ENCODE measurements at regions not wholly inside any gene's neighbourhood (a gene's known extent, or its start where the extent isn't known, plus 50 kb on each side); places are given as distances from the start of the nearest gene placed in this dataset.

DNA sequence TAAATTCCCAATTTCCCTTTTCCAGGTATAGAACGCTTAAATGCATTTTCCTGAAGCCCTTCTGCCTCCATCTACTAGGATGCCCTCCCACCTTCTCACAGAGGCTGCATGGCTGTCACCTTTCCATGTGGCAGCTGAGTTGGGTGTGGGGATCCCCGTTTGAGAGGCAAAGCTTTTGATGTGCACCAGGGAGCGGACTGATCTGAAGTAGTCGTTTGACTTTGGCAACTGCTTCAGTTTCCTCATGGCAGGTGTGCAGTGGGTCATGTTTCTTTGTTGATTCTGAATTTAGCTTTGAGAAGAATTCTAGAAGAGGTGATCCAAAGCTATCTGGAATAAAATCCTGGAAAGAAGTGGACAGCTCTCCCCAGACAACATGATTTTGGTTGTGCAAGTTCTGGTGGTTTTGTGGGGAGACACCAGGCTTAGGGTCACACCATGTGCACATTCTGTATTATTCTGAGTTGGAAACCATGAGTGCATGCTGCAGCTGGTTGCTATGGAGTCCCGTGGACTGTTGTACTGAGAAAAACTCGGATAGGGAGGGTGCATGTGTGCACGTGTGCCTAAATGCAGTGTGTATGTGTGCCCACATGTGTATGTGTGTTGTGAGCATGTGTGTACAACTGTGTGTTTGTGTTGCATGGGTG is 63.5 kb downstream of the GADD45G start:
- CTCF ChIA-PET = no interaction called here
- ATAC-seq = no peak
- 2% methylated on average over 7 of the region's 7 CpGs for WGBS (ENCODE audit: insufficient coverage, insufficient replicate concordance, low lambda C conversion rate, missing lambda C conversion rate)

DNA sequence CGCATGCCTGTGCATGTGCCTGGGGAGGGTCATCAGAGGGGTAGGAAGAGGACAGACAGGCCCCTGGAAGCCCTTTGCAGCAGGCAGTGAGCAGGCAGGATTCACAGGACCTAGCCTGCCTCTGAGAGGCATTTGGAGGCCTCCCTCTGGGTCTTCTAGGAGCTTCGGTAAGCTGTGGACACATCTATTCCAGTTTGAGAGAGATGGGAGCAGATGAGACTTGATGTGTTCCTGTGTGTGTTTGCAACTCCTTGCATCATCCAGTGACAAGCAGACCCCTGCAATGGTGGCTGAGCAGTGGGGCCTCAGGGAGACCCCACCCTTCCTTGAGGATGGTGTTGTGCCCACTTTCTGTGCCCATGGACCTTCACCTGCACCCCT is 64.0 kb downstream of the GADD45G start:
- no TSS peak for BruUV-seq (replicated peaks)
- CTCF ChIA-PET = no interaction called here
- RAD21 ChIA-PET (ENCODE audit: unreplicated experiment) = no interaction called here

More for the DNA sequence above, 63.5 kb downstream of the GADD45G start:
- in situ Hi-C loops (cut with MboI) = no loop called here
- DNase-seq (ENCODE audit: low read depth, low spot score) (no peak), FAIRE-seq (no peak)
- Histone ChIP-seq H3K27ac (ENCODE audit: control insufficient read depth, insufficient read depth) (no peak overlapping the region), H3K4me1 (ENCODE audit: control insufficient read depth, insufficient read depth, low read length) (no peaks in the 10 kb centered on the region), H3K4me2 (ENCODE audit: control insufficient read depth, insufficient read depth) (no peak overlapping the region), H4K20me1 (ENCODE audit: control insufficient read depth, insufficient read depth) (no peaks in the 10 kb centered on the region), H3K36me3 (ENCODE audit: control insufficient read depth in 2 of 2, insufficient read depth in 2 of 2, low read length in 1 of 2) (no peaks in the 10 kb centered on the region), H3K9me3 (replicated peaks; ENCODE audit: control insufficient read depth, insufficient read depth, low read length) (no peaks in the 10 kb centered on the region), H2AFZ (ENCODE audit: control insufficient read depth, low read depth, low read length) (no peak overlapping the region), H3K27me3 (replicated peaks in 1 of 2; ENCODE audit: control insufficient read depth in 2 of 2, insufficient read depth in 2 of 2, low read length in 1 of 2) (no peaks in the 10 kb centered on the region; a peak in 2 of 4 replicates), H3K79me2 (ENCODE audit: control insufficient read depth, insufficient read depth, low read length) (no peaks in the 10 kb centered on the region), H3K4me3 (no peak overlapping the region), H3K9ac (ENCODE audit: control insufficient read depth, insufficient read depth, low read length) (no peak overlapping the region)
- no TSS peak for BruUV-seq (replicated peaks)
- ChIA-PET RAD21 (ENCODE audit: unreplicated experiment) (no interaction called here), POLR2A (interaction anchor here (0.5 kb wide), 1 partner anchor 1178 kb away, joined by 7 read pairs; no protein-coding TSS in a partner anchor), SMC1A (ENCODE audit: uncharacterized antibody, unreplicated experiment) (no interaction called here)
- TF ChIP-seq BHLHE40 (IDR thresholded peaks at IDR 0.05; ENCODE audit: borderline replicate concordance in 1 of 2, low read depth in 2 of 2, low read length in 1 of 2) = peak in 1 of 2 experiments; percentile 18; a peak in 1 of 4 replicates
- no peak for TF ChIP-seq STAT1 (conservative IDR thresholded peaks at IDR 0.05)
- TF ChIP-seq POLR2AphosphoS5 (IDR thresholded peaks at IDR 0.05; ENCODE audit: low read length) = no peak
- no peak for TF ChIP-seq BRCA1 (IDR thresholded peaks at IDR 0.05; ENCODE audit: low read depth, low read length)
- intact Hi-C loops (cut with micrococcal nuclease; ENCODE audit: unreplicated experiment) = no loop called here

More for the DNA sequence above, 64.0 kb downstream of the GADD45G start:
- FAIRE-seq (no peak), ATAC-seq (no peak), DNase-seq (ENCODE audit: low read depth, low spot score) (no peak)
- Histone ChIP-seq H3K79me2 (ENCODE audit: control insufficient read depth, insufficient read depth, low read length) (no peaks in the 10 kb centered on the region), H4K20me1 (ENCODE audit: control insufficient read depth, insufficient read depth) (no peaks in the 10 kb centered on the region), H2AFZ (ENCODE audit: control insufficient read depth, low read depth, low read length) (no peak overlapping the region), H3K36me3 (ENCODE audit: control insufficient read depth in 2 of 2, insufficient read depth in 2 of 2, low read length in 1 of 2) (no peaks in the 10 kb centered on the region), H3K9me3 (replicated peaks; ENCODE audit: control insufficient read depth, insufficient read depth, low read length) (no peaks in the 10 kb centered on the region), H3K27me3 (replicated peaks in 1 of 2; ENCODE audit: control insufficient read depth in 2 of 2, insufficient read depth in 2 of 2, low read length in 1 of 2) (no peaks in the 10 kb centered on the region; a peak in 1 of 4 replicates), H3K27ac (ENCODE audit: control insufficient read depth, insufficient read depth) (no peak overlapping the region), H3K4me2 (ENCODE audit: control insufficient read depth, insufficient read depth) (no peak overlapping the region), H3K4me3 (no peak overlapping the region), H3K4me1 (ENCODE audit: control insufficient read depth, insufficient read depth, low read length) (no peaks in the 10 kb centered on the region), H3K9ac (ENCODE audit: control insufficient read depth, insufficient read depth, low read length) (no peak overlapping the region)
- POLR2A ChIA-PET = no interaction called here
- 100% methylated on average over 1 of the region's 2 CpGs for WGBS (ENCODE audit: insufficient coverage, insufficient replicate concordance, low lambda C conversion rate, missing lambda C conversion rate)
- no peak for TF ChIP-seq NFYB (IDR thresholded peaks at IDR 0.05; ENCODE audit: insufficient read depth, low read depth, low read length)
- in situ Hi-C loops (cut with MboI) (no loop called here), intact Hi-C loops (cut with micrococcal nuclease; ENCODE audit: unreplicated experiment) (no loop called here)
- SMC1A ChIA-PET (ENCODE audit: uncharacterized antibody, unreplicated experiment) = no interaction called here
